Testis (tissue), 2 donors: ENCODE measurements at regions not wholly inside any gene's neighbourhood (a gene's known extent, or its start where the extent isn't known, plus 50 kb on each side); places are given as distances from the start of the nearest gene placed in this dataset.

ENCODE experiments used
- DNase-seq: peaks from one replicate; pipeline ENCODE4 v3.0.0-alpha.2; 2019
- H3K27ac ChIP-seq, 2 donors: fragments of 200-600 bp; sonication (generic); one replicate each; pipeline ENCODE4 v1.5.1; 2019
- H3K27me3 ChIP-seq: fragments of 200-600 bp; sonication (generic); one replicate; pipeline ENCODE4 v1.5.1; 2019
- H3K36me3 ChIP-seq: fragments of 200-600 bp; sonication (generic); one replicate; pipeline ENCODE4 v1.5.1; 2017; ENCODE audit warnings: low read depth; ENCODE audit errors: missing control alignments
- H3K4me1 ChIP-seq: fragments of 200-600 bp; sonication (generic); one replicate; pipeline ENCODE4 v1.5.1; 2019
- H3K4me3 ChIP-seq, 2 donors: fragments of 200-600 bp; sonication (generic); one replicate each; pipeline ENCODE4 v1.5.1; 2017 to 2019
- H3K9me3 ChIP-seq: fragments of 200-600 bp; sonication (generic); one replicate; pipeline ENCODE4 v1.5.1; 2017
- POLR2A ChIP-seq: fragments of 450-650 bp; IDR thresholded peaks from one replicate; pipeline ENCODE4 v1.6.1; 2017; ENCODE audit warnings: antibody characterized with exemption, mild to moderate bottlenecking, moderate library complexity
- WGBS, 2 donors: methylation state at CpG; one replicate each; pipeline ENCODE4 v1.1.5; 2018; 5-methylcytosine and 5-hydroxymethylcytosine counted together
- intact Hi-C: fragments of 100-400 bp; cut with DNase I; formaldehyde crosslinking; loops from one replicate; pipeline ENCODE4 v1.15.1; 2023; ENCODE audit warnings: low total_unique reads
- TF ChIP-seq, protein P1 (sequence below), 3 experiments: fragments of 450-650 bp in 2 of 3; fragments of 200-600 bp in 1 of 3; sonication (generic) in 1 of 3; IDR thresholded peaks; one replicate each; pipeline ENCODE4 v1.5.1; 2016 to 2019; ENCODE audit warnings: antibody characterized with exemption in 3 of 3, mild to moderate bottlenecking in 2 of 3, moderate library complexity in 1 of 3

DNA sequence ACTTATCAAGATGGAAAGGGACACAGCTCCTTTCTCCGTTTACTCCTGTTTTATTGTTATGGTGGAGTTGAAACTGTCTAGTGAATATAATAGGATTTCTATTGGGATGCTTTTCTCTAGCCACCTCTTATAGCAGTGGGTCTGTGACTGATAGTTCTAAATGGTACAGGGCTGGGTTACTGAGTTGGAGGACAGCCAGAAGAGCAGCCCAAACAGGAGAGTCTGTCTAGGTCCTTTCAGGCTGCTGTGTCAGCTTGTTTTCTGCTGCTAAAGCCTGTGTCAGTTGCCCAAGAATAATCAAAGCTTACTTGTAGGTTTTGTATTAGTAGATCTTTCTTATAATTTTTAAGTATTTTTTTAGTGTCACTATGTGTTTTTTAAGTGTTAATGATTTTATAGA, 356.0 kb upstream of the SEMA6A start:
- no peak for TF ChIP-seq POLR2A
- TF ChIP-seq, protein P1, sequence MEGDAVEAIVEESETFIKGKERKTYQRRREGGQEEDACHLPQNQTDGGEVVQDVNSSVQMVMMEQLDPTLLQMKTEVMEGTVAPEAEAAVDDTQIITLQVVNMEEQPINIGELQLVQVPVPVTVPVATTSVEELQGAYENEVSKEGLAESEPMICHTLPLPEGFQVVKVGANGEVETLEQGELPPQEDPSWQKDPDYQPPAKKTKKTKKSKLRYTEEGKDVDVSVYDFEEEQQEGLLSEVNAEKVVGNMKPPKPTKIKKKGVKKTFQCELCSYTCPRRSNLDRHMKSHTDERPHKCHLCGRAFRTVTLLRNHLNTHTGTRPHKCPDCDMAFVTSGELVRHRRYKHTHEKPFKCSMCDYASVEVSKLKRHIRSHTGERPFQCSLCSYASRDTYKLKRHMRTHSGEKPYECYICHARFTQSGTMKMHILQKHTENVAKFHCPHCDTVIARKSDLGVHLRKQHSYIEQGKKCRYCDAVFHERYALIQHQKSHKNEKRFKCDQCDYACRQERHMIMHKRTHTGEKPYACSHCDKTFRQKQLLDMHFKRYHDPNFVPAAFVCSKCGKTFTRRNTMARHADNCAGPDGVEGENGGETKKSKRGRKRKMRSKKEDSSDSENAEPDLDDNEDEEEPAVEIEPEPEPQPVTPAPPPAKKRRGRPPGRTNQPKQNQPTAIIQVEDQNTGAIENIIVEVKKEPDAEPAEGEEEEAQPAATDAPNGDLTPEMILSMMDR (IDR thresholded peaks at IDR 0.05), result no peak
- Histone ChIP-seq H3K36me3 (no peaks in the 10 kb centered on the region), H3K4me3 (no peak overlapping the region), H3K27me3 (no peaks in the 10 kb centered on the region), H3K27ac (no peak overlapping the region), H3K9me3 (no peaks in the 10 kb centered on the region), H3K4me1 (no peaks in the 10 kb centered on the region)
- WGBS, 2 donors, result 79 to 83% methylated on average over 1 of the region's 1 CpG
- no peak for DNase-seq
- intact Hi-C loops, result no loop called here

- Histone ChIP-seq H3K27me3 (no peaks in the 10 kb centered on the region), H3K4me1 (no peaks in the 10 kb centered on the region), H3K27ac (no peak overlapping the region), H3K9me3 (no peaks in the 10 kb centered on the region), H3K36me3 (no peaks in the 10 kb centered on the region), H3K4me3 (no peak overlapping the region)
- intact Hi-C loops, result no loop called here
- 84 to 85% methylated on average over 2 of the region's 2 CpGs for WGBS, 2 donors
- TF ChIP-seq POLR2A, result no peak
- TF ChIP-seq, protein P1 (IDR thresholded peaks at IDR 0.05), result no peak
- DNase-seq, result no peak
These were observed 348.7 kb upstream of the SEMA6A start for GRCh38 chr5:116923344-116923743.

GRCh38 chr5:116922532-116922931, 347.9 kb upstream of the SEMA6A start:
- TF ChIP-seq, protein P1 (IDR thresholded peaks at IDR 0.05), result no peak
- TF ChIP-seq POLR2A, result no peak
- Histone ChIP-seq H3K36me3 (no peaks in the 10 kb centered on the region), H3K4me1 (no peaks in the 10 kb centered on the region), H3K27ac (no peak overlapping the region), H3K9me3 (no peaks in the 10 kb centered on the region), H3K4me3 (no peak overlapping the region), H3K27me3 (no peaks in the 10 kb centered on the region)
- no peak for DNase-seq
- intact Hi-C loops, result no loop called here

GRCh38 chr5:116914869-116915504, 340.4 kb upstream of the SEMA6A start:
- Histone ChIP-seq H3K4me3 (no peak overlapping the region), H3K27ac (no peak overlapping the region), H3K4me1 (no peaks in the 10 kb centered on the region), H3K36me3 (no peaks in the 10 kb centered on the region), H3K9me3 (no peaks in the 10 kb centered on the region), H3K27me3 (no peaks in the 10 kb centered on the region)
- WGBS, 2 donors, result 82 to 85% methylated on average over 2 of the region's 2 CpGs
- TF ChIP-seq, protein P1 (IDR thresholded peaks at IDR 0.05), result no peak
- TF ChIP-seq POLR2A, result no peak
- intact Hi-C loops, result no loop called here
- no peak for DNase-seq

DNA sequence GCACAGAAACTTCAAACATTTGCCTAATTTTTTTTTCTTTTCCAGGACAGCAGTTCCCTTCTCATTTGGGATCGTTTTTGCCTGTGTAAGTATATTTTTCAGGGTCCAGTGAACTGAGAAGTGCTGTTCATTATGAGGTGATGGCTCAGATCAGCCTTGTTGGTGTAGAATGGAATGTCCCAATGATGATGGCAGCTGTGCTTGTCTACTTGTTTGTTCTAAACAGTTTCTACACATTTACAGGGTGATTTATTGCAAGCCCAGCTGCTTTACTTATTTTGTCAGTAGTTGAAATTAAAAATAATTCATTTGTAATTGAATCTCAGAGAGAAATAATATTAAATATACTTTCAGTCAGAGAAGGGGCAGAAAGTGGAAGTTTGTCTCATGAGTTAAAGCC, 337.6 kb upstream of the SEMA6A start:
- whole genome bisulfite sequencing, 2 donors, result 41 to 50% methylated on average over 1 of the region's 1 CpG
- H3K4me3 ChIP-seq, result no peak overlapping the region
- no peak for DNase-seq
- no peaks in the 10 kb centered on the region for H3K27me3 ChIP-seq
- no peaks in the 10 kb centered on the region for H3K36me3 ChIP-seq
- no peak for TF ChIP-seq POLR2A
- TF ChIP-seq, protein P1 (IDR thresholded peaks at IDR 0.05), result no peak
- H3K9me3 ChIP-seq, result no peaks in the 10 kb centered on the region
- H3K4me1 ChIP-seq, result no peaks in the 10 kb centered on the region
- intact Hi-C loops, result no loop called here
- no peak overlapping the region for H3K27ac ChIP-seq
